ENCODE measurements at regions not wholly inside any gene's neighbourhood (a gene's known extent, or its start where the extent isn't known, plus 50 kb on each side); places are given as distances from the start of the nearest gene placed in this dataset.

DNA sequence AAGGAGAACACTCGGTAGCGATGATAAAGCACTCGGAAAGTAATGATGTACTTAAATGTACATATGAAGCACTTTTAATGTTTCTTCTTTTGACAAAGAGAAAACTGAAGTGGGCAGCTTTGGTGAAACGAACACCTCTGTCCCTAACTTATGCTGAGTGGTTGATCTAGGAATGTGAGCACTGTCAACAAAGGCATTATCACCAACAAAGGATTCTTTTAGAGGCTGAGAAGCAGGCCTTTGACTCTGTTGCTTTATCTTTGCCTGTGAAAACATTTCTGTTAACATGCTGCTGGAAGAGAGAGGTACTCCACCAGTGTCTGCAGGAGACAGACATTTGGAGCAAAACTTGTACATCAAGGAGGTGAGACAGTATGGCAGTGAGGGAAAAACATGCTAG lies 103.2 kb upstream of the VRK1 start:
- TF ChIP-seq CTCF (IDR thresholded peaks at IDR 0.05 in 2 of 3, conservative IDR thresholded peaks at IDR 0.05 in 1 of 3; ENCODE audit: insufficient read depth in 2 of 3, low read depth in 1 of 3, low read length in 3 of 3) (no peak), ZNF668 (CRISPR knock-in tag; IDR thresholded peaks at IDR 0.05) (no peak), ZHX1 (conservative IDR thresholded peaks at IDR 0.05; ENCODE audit: low read length) (no peak), RBBP5 (IDR thresholded peaks at IDR 0.05; ENCODE audit: borderline replicate concordance, insufficient read depth, low read length, poor library complexity, severe bottlenecking) (no peak), ZBTB26 (CRISPR knock-in tag; IDR thresholded peaks at IDR 0.05) (no peak), POLR2A (conservative IDR thresholded peaks at IDR 0.05) (no peak), ELF4 (CRISPR knock-in tag; IDR thresholded peaks at IDR 0.05) (no peak), BACH1 (tag; IDR thresholded peaks at IDR 0.05) (no peak), NRF1 (conservative IDR thresholded peaks at IDR 0.05 in 1 of 2, IDR thresholded peaks at IDR 0.05 in 1 of 2) (no peak)

All from K562 (cell line).